ENCODE measurements at regions not wholly inside any gene's neighbourhood (a gene's known extent, or its start where the extent isn't known, plus 50 kb on each side); places are given as distances from the start of the nearest gene placed in this dataset.
A peak's percentile ranks its signal among the peaks of the same experiment; 100 is the strongest.

DNA sequence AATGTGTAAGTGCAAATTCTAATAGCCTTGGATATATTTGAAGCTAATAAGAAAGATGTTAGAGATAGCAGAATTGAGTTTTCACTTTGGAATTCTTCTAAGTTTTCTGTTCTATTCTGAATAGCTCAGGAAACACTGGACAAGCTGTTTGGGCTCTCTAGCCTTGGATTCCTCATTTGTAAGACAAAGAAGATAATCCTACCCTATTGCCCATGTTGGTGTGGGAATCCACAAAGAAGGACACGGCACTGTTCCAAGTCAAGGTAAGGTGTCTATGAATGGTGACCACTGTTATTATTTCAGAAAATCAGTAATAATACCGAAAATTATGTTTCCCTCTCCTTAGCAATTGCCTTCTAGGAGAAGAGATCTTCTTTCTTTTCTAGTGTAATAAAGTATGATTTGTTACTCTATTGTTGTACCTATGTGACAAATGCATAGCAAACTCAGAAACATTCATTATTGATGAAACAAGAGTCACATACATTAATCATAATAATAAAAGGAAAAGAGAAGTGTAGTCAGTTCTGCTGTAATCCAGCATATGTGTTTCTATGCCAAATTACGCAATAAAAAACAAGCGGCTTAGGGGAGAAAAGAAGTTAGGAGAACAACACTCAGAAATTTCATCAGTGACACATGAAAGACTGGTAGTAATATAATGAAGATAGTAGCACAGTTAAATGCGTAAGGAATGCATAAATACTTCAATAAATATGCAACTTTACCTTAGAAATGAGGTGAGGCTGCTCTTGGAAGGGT is 1012.3 kb upstream of the PHF14 start:
- Histone ChIP-seq H3K56ac (ENCODE audit: extremely low read depth, insufficient read depth, low read length) (no peak overlapping the region), H3K23ac (ENCODE audit: low read depth, low read length) (no peak overlapping the region), H3K4me2 (ENCODE audit: low read depth, low read length) (no peak overlapping the region), H4K91ac (ENCODE audit: insufficient read depth, low read depth, low read length) (no peak overlapping the region), H3K9me3 (ENCODE audit: control insufficient read depth, insufficient read depth, low read length) (peaks cover 12% of the 10 kb centered on the region), H3K27ac (ENCODE audit: insufficient read depth, low read length) (no peak overlapping the region), H3K4me1 (ENCODE audit: control insufficient read depth, insufficient read depth, low read length) (no peaks in the 10 kb centered on the region), H2AK5ac (ENCODE audit: low read depth, low read length) (no peak overlapping the region), H3K9ac (ENCODE audit: low read depth, low read length) (no peak overlapping the region), H2BK5ac (ENCODE audit: low read depth, low read length, poor library complexity, severe bottlenecking) (no peak overlapping the region), H2BK20ac (ENCODE audit: low read depth, low read length) (no peak overlapping the region), H3K14ac (replicated peaks; ENCODE audit: low read depth, low read length) (no peak overlapping the region), H3K18ac (ENCODE audit: low read depth, low read length) (no peak overlapping the region), H3K4ac (ENCODE audit: low read depth, low read length) (no peak overlapping the region), H4K5ac (ENCODE audit: low read depth, low read length) (no peak overlapping the region), H3K9me1 (ENCODE audit: insufficient read depth, low read length) (no peaks in the 10 kb centered on the region), H3K4me3 (ENCODE audit: insufficient read depth, low read depth, low read length) (no peak overlapping the region), H4K20me1 (ENCODE audit: insufficient read depth, low read length) (no peaks in the 10 kb centered on the region), H3K36me3 (ENCODE audit: control insufficient read depth, insufficient read depth, low read length) (no peaks in the 10 kb centered on the region), H3K27me3 (ENCODE audit: control insufficient read depth, insufficient read depth, low read length) (no peaks in the 10 kb centered on the region), H2BK120ac (ENCODE audit: low read depth, low read length) (no peak overlapping the region), H4K8ac (ENCODE audit: low read depth in 2 of 2, low read length in 2 of 2) (no peak overlapping the region), H2AK9ac (replicated peaks; ENCODE audit: low read depth, low read length, poor library complexity) (no peak overlapping the region), H2AFZ (replicated peaks; ENCODE audit: low read length, poor library complexity) (no peak overlapping the region), H2BK15ac (ENCODE audit: low read depth, low read length) (no peak overlapping the region), H3K79me1 (ENCODE audit: low read depth in 1 of 2, low read length in 2 of 2) (no peaks in the 10 kb centered on the region)
- no peak for ATAC-seq (ENCODE audit: low read depth)
- dilution Hi-C loops (cut with HindIII; ENCODE audit: low sequenced_read_pairs, unreplicated experiment) (no loop called here), intact Hi-C loops (cut with micrococcal nuclease) (no loop called here), in situ Hi-C loops (cut with MboI; ENCODE audit: low sequenced_read_pairs) (no loop called here)
- TF ChIP-seq RAD21 (IDR thresholded peaks at IDR 0.05; ENCODE audit: low read length) (no peak), RCOR1 (IDR thresholded peaks at IDR 0.05; ENCODE audit: insufficient replicate concordance, low read length) (no peak), CEBPB (IDR thresholded peaks at IDR 0.05; ENCODE audit: low read depth, low read length) (peak; percentile 66), FOS (IDR thresholded peaks at IDR 0.05; ENCODE audit: low read depth, low read length) (no peak)
- BruUV-seq (replicated peaks), result no TSS peak
- CTCF ChIA-PET, result no interaction called here
- POLR2A ChIA-PET (ENCODE audit: unreplicated experiment), result no interaction called here
- no CpG with 5 or more reads among the region's 5 CpGs for WGBS, 2 experiments (ENCODE audit: extremely low coverage in 2 of 2, insufficient read length in 1 of 2)
- no peak for DNase-seq

Data from IMR-90 (cell line).